Adipocyte (in vitro differentiated cells): ENCODE measurements at regions not wholly inside any gene's neighbourhood (a gene's known extent, or its start where the extent isn't known, plus 50 kb on each side); places are given as distances from the start of the nearest gene placed in this dataset.
"Not testable (repeated sequence)": the region's sequence is repeated elsewhere in the genome, so short reads cannot be mapped to it uniquely, and the experiment has no call there.

ENCODE experiments used
- DNase-seq: peaks from one replicate; pipeline ENCODE4 v3.0.0-alpha.2; 2015; ENCODE audit warnings: low read depth
- H3K27me3 ChIP-seq: replicated peaks from 2 replicates; pipeline ENCODE4 v1.7.0; 2013; ENCODE audit warnings: mild to moderate bottlenecking, low read length, moderate library complexity; ENCODE audit not compliant: control insufficient read depth, insufficient read depth
- H3K36me3 ChIP-seq: 2 replicates; pipeline ENCODE4 v1.7.0; 2013; ENCODE audit warnings: low read length, mild to moderate bottlenecking, moderate library complexity; ENCODE audit not compliant: control insufficient read depth, insufficient read depth, severe bottlenecking
- H3K4me1 ChIP-seq: 2 replicates; pipeline ENCODE4 v1.7.0; 2013; ENCODE audit warnings: mild to moderate bottlenecking, low read length, moderate library complexity; ENCODE audit not compliant: control insufficient read depth, insufficient read depth
- H3K4me3 ChIP-seq: 2 replicates; pipeline ENCODE4 v1.7.0; 2013; ENCODE audit warnings: mild to moderate bottlenecking, low read length, moderate library complexity
- H3K9ac ChIP-seq: 2 replicates; pipeline ENCODE4 v1.7.0; 2013; ENCODE audit warnings: mild to moderate bottlenecking, low read length, moderate library complexity
- H3K9me3 ChIP-seq: 2 replicates; pipeline ENCODE4 v1.7.0; 2013; ENCODE audit warnings: mild to moderate bottlenecking, low read length, moderate library complexity; ENCODE audit not compliant: control insufficient read depth

DNA sequence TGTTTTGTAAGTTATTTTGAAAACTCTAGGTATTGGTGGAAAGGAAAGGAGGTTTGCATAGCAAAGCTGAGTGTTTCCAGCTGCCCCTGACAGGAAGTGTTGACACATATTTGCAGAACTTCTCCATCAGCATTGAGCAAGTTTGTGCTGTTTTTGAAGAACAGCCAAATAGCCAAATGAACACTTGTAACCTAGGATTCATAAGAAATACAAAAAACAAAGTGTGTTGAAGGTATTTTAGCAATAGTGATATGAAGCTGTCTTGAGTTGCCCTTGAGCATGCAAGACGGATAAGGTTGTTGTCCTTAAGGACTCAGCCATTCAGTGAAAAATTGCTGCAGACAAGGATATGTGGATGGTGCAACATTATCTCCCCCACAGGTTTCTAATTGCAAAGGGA is 68.3 kb upstream of the PGM2 start:
- no peak overlapping the region for H3K4me3 ChIP-seq
- peaks cover 19% of the 10 kb centered on the region for H3K27me3 ChIP-seq
- no peaks in the 10 kb centered on the region for H3K36me3 ChIP-seq
- H3K9ac ChIP-seq: no peak overlapping the region
- H3K4me1 ChIP-seq: peaks cover 36% of the 10 kb centered on the region
- no peaks in the 10 kb centered on the region for H3K9me3 ChIP-seq
- DNase-seq: peak; percentile 79

DNA sequence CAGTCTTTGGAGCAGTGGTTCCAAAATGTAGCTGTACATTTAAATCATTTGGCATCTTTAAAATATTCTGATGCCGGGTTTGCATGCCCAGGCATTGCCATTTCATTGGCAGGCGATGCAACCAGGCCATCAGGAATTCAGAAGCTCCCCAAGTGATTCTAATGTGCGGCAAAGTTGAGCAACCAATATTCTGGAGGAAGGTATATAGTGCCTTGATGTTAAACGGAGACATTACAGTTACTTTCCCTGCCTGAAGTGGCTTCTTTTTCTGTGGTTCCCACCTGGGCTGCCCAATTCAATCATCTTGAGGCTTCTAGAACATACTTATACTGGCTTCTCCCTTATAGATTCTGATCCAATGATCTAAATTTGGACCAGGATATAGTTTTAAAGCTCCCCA is 68.7 kb upstream of the PGM2 start:
- peak; percentile 8 for DNase-seq

DNA sequence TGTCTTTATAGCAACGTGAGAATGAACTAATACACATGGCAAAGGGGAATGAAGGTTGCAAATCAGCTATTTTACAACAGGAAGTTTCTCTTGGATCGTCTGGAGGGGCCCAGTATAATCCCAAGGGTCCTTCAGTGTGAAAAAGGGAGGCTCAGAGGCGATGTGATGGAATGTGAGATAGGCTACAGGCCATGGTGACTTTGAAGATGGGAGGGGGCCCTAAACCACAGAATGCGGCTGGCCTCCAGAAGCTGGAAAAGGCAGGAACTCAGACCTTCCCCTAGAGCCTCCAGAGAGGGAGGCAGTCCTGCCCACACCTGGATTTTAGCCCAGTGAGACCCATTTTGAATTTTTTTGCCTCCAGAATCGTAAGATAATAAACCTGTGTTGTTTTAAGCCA is 69.4 kb upstream of the PGM2 start:
- H3K4me1 ChIP-seq: peaks cover 34% of the 10 kb centered on the region

More for the DNA sequence above, 68.7 kb upstream of the PGM2 start:
- no peak overlapping the region for H3K4me3 ChIP-seq
- H3K36me3 ChIP-seq: no peaks in the 10 kb centered on the region
- H3K9ac ChIP-seq: no peak overlapping the region
- peaks cover 36% of the 10 kb centered on the region for H3K4me1 ChIP-seq
- no peaks in the 10 kb centered on the region for H3K9me3 ChIP-seq
- peaks cover 17% of the 10 kb centered on the region for H3K27me3 ChIP-seq

DNA sequence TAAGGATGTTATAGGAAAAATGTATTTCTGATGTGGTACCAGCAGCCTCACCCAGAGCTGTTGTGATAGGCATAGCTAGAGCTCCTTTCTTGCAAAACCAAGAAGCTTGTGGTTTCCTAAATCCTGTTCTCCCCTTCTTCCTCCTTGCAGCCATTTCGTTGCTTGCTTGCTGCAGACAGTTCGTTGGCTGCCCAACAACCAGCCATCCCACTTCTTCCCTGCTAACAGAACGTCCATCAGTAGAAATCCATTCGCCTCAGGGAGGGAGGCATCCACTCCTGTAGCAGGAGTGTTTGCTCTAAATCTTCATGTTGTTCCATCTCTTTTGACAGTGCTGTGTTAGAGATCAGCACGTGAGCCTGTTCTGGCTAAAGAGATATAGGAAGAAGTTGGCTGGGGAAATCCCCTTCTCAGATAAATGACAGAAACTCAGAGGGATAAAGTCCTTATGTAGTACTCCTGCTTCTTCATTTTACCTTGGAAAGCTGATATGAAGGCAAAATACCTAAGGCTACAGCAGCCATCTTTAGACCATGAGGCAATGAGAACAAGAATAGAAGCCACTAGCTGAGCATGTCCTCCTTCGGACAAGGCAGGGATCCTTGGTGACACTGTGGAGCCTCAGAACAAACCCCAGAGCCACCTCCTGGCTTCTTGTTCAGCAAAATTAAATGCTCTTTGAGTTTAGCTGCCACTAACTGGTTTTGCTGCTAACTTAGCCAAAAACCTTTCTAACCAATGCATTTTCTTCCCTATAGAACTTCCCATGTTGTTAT is 68.4 kb upstream of the RELL1 start:
- Histone ChIP-seq H3K9ac (no peak overlapping the region), H3K4me3 (no peak overlapping the region), H3K36me3 (no peaks in the 10 kb centered on the region), H3K27me3 (peaks cover 29% of the 10 kb centered on the region), H3K4me1 (peaks cover 18% of the 10 kb centered on the region), H3K9me3 (no peaks in the 10 kb centered on the region)
- no peak for DNase-seq

More for the DNA sequence above, 69.4 kb upstream of the PGM2 start:
- Histone ChIP-seq H3K27me3 (peaks cover 17% of the 10 kb centered on the region), H3K36me3 (no peaks in the 10 kb centered on the region), H3K9ac (no peak overlapping the region), H3K9me3 (no peaks in the 10 kb centered on the region), H3K4me3 (no peak overlapping the region)
- no peak for DNase-seq

DNA sequence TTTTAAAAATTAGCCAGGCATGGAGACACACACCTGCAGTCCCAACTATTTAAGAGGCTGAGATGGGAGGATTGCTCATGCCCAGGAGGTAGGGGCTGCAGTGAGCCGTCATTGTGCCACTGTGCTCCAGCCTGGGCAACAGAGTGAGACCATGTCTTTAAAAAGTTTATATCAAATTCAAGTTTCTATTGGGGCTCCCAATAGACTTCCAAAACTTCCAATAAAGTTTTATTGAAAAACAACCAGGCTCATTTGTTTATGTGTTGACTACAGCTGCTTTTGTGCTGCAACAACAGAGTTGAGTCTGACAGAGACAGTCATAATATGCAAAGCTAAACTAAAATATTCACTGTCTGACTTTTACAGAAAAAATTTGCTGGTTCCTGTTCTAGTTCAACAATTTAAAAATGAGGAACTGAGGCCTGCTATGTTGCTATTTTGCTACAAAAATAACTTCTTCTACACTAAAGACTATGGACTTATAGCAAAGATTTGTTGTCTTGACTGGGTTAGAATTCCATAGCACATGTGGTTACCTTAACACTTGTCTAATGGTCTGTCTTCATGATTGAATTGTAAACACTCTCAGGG is 63.3 kb upstream of the RELL1 start:
- Histone ChIP-seq H3K36me3 (no peaks in the 10 kb centered on the region), H3K4me1 (no peaks in the 10 kb centered on the region), H3K9ac (no peak overlapping the region), H3K27me3 (peaks cover 21% of the 10 kb centered on the region), H3K4me3 (no peak overlapping the region), H3K9me3 (peaks cover 4% of the 10 kb centered on the region)
- no peak for DNase-seq

DNA sequence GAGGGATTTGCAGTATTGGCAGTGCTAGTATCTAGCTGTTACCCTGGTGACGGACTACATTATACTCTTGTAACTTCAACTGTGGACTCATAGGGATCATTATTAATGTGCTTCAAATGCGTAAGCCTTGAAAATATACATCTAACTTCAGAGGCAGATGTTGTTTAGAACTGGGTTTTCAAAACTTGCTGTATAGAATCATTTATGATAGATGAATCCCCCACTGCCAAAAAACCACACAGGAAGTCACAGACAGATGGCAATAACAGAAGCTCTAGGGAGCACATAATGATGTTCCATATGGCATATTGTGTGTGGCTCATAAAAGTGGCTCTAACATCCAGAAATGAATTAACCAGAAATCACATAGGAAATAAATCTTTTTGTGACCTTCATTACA is 62.3 kb upstream of the RELL1 start:
- peaks cover 4% of the 10 kb centered on the region for H3K9me3 ChIP-seq

DNA sequence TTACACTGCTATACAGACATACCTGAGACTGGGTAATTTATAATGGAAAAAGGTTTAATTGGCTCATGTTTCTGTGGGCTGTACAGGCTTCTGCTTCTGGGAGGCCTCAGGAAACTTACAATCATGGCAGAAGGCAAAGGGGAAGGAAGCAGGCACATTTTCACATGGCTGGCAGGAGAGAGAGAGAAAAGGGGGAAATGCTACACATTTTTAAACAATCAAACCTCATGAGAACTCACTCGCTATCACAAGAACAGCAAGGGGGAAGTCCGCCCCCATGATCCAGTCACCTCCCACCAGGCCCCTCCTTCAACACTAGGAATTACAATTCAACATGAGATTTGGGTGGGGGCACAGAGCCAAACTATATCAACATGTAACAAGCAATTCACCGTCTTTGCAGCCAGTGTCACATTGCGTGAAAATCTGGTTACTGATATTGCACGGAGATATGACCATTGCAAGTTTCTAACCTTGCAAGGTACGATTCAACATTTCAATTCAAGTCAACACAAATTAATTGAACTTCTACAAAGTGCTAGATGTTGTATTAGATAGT is 61.7 kb upstream of the RELL1 start:
- no peak for DNase-seq
- Histone ChIP-seq H3K36me3 (no peaks in the 10 kb centered on the region), H3K4me1 (no peaks in the 10 kb centered on the region)

More for the DNA sequence above, 62.3 kb upstream of the RELL1 start:
- H3K4me3 ChIP-seq: no peak overlapping the region
- H3K36me3 ChIP-seq: no peaks in the 10 kb centered on the region
- H3K9ac ChIP-seq: no peak overlapping the region
- H3K4me1 ChIP-seq: no peaks in the 10 kb centered on the region
- no peak for DNase-seq
- peaks cover 19% of the 10 kb centered on the region for H3K27me3 ChIP-seq

DNA sequence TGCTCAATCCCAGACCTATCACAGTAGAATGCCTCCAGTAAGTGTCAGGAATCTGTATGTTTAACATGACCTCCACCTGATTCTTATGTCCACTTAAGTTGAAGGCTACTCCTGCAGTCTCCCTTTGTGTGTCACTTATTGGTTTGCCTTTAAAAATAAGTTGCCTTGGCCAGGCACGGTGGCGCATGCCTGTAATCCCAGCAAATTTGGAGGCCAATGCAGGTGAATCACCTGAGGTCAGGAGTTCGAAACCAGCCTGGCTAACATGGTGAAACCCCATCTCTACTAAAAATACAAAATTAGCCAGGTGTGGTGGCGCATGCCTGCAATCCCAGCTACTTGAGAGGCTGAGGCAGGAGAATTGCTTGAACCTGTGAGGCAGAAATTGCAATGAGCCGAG is 60.7 kb upstream of the RELL1 start:
- not testable (repeated sequence) for H3K9ac ChIP-seq, DNase-seq, H3K9me3 ChIP-seq, H3K36me3 ChIP-seq, H3K4me1 ChIP-seq, H3K4me3 ChIP-seq
- H3K27me3 ChIP-seq: peaks cover 17% of the 10 kb centered on the region

More for the DNA sequence above, 61.7 kb upstream of the RELL1 start:
- no peak overlapping the region for H3K4me3 ChIP-seq
- peaks cover 4% of the 10 kb centered on the region for H3K9me3 ChIP-seq
- no peak overlapping the region for H3K9ac ChIP-seq
- H3K27me3 ChIP-seq: peaks cover 17% of the 10 kb centered on the region

DNA sequence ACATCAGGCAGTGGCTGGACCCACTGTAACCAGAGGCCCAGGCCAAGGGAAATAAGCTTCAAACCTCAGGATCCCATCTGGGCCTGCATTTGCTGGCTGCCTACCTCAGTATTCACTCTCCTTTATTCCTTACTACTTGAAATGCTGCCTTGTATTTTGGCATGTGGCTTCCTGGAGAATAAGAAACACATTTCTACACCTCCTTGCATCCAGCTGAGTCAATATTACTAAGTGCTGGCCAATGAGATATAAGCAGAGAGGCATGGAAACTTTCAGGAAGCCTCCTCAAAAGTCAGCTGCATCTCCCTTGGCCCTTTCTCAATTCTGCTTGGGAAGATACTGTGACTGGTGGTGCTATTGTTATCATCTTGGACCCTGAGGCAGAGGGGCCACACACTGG is 59.8 kb upstream of the RELL1 start:
- peak; percentile 7 for DNase-seq
- Histone ChIP-seq H3K4me1 (no peaks in the 10 kb centered on the region), H3K4me3 (no peak overlapping the region), H3K27me3 (peaks cover 18% of the 10 kb centered on the region), H3K9me3 (peaks cover 4% of the 10 kb centered on the region), H3K9ac (no peak overlapping the region), H3K36me3 (no peaks in the 10 kb centered on the region)

DNA sequence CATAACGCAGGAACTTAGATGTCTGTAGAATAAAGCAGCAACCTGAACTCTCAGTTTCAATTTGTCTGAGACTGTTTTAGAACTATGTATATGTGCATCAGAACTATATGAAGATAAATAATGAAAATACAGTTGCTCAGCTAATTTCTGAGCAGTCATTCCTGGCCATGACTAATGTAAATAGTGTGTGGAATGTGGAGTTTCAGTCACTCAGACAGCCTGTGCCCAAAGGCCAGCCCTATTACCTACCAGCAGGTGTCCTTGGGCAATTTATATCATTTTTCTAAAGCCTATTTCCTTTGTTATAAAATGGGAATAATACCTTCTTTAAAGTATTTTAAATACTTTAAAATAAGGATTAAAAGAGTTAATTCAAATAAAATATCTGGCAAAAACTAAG is 56.0 kb upstream of the RELL1 start:
- Histone ChIP-seq H3K4me3 (no peak overlapping the region), H3K27me3 (peaks cover 20% of the 10 kb centered on the region), H3K4me1 (no peaks in the 10 kb centered on the region), H3K36me3 (no peaks in the 10 kb centered on the region), H3K9ac (no peak overlapping the region), H3K9me3 (peaks cover 4% of the 10 kb centered on the region)
- no peak for DNase-seq

DNA sequence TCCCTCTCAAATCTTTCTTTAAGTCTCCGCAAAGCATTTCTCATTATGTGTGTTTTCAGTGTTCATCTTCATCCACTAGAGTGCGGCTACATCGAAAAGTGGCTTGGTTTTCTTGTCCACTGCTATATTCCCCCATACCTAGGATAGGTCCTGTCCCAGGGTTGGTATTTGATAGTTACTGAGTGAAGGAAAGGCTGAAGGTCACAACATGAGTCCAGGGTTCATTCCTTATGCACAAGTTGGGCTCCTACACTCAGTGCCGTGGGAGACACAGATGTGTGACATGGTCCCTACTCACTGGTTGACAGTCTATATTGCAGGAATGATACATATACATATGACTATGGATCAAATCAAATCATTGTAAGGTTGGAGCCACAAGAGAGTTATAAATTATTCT is 55.4 kb upstream of the RELL1 start:
- H3K4me1 ChIP-seq: no peaks in the 10 kb centered on the region
- no peak overlapping the region for H3K4me3 ChIP-seq
- no peak overlapping the region for H3K9ac ChIP-seq
- peaks cover 4% of the 10 kb centered on the region for H3K9me3 ChIP-seq
- H3K36me3 ChIP-seq: no peaks in the 10 kb centered on the region
- DNase-seq: no peak
- H3K27me3 ChIP-seq: peaks cover 20% of the 10 kb centered on the region
